Gastroesophageal sphincter (tissue), 3 donors: ENCODE measurements at regions not wholly inside any gene's neighbourhood (a gene's known extent, or its start where the extent isn't known, plus 50 kb on each side); places are given as distances from the start of the nearest gene placed in this dataset.

Source experiments
- EP300 ChIP-seq: sonication (generic); formaldehyde crosslinking; IDR thresholded peaks from one replicate; pipeline ENCODE4 v1.6.1; 2017; ENCODE audit warnings: antibody characterized with exemption, mild to moderate bottlenecking
- POLR2A ChIP-seq, 2 donors: fragments of 450-650 bp; IDR thresholded peaks; one replicate each; pipeline ENCODE4 v1.6.1; 2017; ENCODE audit warnings: antibody characterized with exemption in 2 of 2, mild to moderate bottlenecking in 2 of 2, moderate library complexity in 1 of 2
- TF ChIP-seq, protein P1 (sequence below), 4 experiments: fragments of 200-600 bp in 2 of 4; fragments of 450-650 bp in 2 of 4; sonication (generic) in 1 of 4; IDR thresholded peaks; one replicate each; pipeline ENCODE4 v1.5.1; 2017 to 2019; ENCODE audit warnings: antibody characterized with exemption in 4 of 4, mild to moderate bottlenecking in 2 of 4, moderate library complexity in 2 of 4

DNA sequence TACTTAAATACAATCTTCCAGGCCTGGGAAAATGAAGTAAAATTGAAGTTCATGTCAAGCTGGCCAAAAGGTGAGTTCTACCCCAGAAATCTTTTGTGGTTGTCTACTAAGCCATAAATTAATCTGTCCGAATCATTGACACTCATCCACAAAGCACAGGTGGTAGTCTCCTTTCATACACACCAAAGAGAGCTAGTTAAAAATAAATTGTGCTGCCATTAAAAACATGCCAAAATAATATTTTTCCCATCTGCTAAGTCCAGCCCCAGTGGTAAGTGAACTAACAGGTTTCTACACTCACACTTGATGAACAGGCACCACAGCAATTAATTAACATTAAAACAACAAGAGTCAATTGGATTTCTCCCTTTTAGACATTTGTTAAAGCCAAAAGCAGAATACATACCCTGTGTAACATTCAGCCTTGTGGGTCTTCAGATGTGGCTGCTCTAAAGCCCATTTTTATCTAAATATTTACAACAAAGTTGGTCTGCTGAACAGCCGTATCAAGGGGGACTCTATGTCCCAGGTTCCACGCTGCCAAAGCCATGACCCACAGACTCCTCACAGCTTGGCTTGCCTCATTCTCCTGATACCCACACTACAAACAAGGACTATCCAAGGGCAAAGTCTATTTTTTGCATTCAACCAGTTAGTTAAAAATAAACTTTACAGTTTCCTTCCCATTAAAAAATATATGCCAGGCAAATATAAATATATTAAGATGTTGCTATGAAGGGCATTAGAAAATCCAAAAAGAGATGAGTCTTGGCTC, 490.4 kb downstream of the BMP2 start:
- no peak for TF ChIP-seq POLR2A (IDR thresholded peaks at IDR 0.05)
- TF ChIP-seq, protein P1, sequence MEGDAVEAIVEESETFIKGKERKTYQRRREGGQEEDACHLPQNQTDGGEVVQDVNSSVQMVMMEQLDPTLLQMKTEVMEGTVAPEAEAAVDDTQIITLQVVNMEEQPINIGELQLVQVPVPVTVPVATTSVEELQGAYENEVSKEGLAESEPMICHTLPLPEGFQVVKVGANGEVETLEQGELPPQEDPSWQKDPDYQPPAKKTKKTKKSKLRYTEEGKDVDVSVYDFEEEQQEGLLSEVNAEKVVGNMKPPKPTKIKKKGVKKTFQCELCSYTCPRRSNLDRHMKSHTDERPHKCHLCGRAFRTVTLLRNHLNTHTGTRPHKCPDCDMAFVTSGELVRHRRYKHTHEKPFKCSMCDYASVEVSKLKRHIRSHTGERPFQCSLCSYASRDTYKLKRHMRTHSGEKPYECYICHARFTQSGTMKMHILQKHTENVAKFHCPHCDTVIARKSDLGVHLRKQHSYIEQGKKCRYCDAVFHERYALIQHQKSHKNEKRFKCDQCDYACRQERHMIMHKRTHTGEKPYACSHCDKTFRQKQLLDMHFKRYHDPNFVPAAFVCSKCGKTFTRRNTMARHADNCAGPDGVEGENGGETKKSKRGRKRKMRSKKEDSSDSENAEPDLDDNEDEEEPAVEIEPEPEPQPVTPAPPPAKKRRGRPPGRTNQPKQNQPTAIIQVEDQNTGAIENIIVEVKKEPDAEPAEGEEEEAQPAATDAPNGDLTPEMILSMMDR (IDR thresholded peaks at IDR 0.05), result no peak
- TF ChIP-seq EP300, result no peak
